NCI-H526 treated with DMSO at 0.1 percent for 48 hours (cell line): ENCODE measurements at regions not wholly inside any gene's neighbourhood (a gene's known extent, or its start where the extent isn't known, plus 50 kb on each side); places are given as distances from the start of the nearest gene placed in this dataset.
"Not testable (repeated sequence)": the region's sequence is repeated elsewhere in the genome, so short reads cannot be mapped to it uniquely, and the experiment has no call there.

ENCODE experiments used
- DNase-seq: peaks from one replicate; lab custom pipeline; 2025; lab: John Stamatoyannopoulos, UW

DNA sequence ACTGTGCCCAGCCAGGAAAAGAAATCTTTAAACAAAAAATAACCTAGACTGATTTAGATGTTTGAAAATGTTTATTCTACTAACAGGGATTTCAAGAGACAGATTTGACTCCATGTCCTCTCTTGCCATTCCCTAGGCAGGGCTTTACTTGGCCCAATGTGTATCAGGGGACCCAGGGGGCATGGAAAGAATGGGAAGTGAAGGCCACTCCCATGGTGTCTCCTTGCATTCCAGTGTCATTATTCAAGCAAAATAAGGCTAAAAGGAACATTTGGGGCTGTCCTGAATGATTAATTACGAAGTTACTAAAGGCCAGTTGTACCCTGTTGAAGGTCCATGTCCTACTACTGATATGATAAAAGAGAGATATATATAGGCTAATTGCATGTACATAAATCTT lies 151.9 kb upstream of the ATF7IP start:
- no peak for DNase-seq

DNA sequence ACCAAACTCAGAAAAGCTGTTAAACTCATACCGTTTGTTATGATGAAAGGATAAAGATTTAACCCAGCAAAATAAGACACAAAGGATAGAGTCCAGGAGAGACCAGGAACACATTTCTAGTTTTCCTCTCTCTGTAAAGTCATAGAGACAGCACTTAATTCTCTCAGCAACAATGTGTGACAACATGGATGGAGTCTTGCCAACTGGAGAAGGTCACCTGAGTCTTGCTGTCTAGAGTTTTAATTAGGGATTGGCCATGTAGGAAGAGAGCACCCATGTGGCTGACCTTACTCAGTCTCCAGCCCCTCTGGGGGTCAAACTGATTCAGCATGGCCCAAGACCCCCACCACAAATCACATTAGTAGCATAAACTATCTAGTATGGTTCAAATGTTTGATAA lies 151.0 kb upstream of the ATF7IP start:
- DNase-seq, result no peak

DNA sequence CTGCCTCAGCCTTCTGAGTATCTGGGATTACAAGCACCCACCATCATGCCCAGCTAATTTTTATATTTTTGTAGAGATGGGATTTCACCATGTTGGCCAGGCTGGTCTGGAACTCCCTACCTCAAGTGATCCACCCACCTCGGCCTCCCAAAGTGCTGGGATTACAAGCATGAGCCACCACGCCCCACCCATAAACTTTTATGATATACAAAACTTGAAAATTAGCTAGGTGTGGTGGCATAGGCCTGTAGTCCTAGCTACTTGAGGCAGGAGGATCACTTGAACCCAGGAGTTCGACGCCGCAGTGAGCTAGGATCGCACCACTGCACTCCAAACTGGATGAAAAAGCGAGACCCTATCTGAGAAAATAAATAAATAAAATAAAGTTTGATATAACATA lies 149.5 kb upstream of the ATF7IP start:
- DNase-seq, result not testable (repeated sequence)

DNA sequence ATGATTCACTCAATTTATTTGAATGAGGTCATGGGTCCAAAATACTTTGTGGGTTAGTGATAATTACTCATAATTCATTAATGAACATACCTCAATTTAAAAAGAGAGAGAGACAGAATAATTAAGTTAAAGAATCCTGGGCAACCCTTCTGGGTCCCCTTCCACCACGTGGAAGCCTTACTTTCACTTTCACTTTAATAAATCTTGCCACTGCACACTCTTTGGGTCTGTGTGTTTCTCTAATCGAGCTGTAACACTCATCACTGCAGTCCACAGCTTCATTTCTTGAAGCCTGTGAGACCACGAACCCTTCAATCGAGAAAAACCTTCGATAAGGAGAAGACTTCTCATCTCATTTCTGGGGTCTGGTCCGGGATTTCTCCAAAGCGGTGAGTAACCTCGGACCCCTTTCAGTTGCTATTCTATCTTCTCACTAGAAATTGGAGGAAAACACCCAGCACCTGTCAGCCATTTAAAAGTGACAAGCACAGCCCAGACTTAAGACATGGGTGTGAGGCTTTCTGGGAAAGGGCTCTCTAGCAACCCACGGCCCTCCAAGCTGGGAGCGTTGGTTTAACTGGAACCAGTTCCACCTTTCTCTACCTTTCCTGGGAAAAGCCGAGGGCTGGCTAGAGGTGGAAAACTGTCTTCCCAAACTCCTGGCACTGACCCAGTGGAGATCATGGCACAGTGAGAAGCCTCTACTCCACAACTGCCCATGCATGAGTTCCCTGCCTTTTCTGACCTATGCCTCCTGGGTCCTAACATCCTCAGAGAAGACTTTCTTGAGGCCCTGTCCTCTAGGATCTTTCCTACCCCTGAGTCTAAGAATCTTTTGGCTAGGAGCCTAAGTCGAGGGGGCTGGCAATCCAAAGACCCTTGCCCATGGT lies 148.8 kb upstream of the ATF7IP start:
- no peak for DNase-seq

DNA sequence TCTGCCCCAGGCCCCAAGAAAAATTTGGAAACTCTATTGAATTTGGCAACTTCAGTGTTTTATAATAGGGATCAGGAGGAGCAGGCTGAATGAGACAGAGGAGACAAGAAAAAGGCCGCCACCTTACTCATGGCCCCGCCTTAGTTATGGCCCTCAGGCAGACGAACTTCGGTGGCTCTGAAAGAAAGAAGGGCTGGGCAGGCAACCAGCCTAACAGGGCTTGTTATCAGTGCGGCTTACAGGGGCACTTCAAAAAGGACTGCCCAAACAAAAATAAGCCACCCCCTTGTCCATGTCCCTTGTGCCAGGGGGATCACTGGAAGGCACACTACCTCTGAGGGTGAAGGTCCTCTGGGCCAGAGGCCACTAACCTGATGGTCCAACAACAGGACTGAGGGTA lies 146.3 kb upstream of the ATF7IP start:
- no peak for DNase-seq

DNA sequence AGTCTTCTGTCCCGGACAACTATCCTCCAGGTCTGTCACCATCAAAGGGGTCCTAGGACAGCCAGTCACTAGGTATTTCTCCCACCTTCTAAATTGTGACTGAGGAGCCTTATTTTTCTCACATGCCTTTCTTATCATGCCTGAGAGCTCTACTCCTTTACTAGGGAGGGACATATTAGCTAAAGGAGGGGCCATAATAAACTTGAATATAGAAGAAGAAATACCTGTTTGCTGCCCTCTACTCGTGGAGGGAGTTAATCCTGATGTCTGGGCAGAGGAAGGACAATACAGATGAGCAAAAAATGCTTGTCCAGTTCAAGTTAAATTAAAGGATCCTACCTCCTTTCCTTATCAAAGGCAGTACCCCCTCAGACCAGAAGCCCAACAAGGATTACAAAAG lies 145.8 kb upstream of the ATF7IP start:
- not testable (repeated sequence) for DNase-seq

DNA sequence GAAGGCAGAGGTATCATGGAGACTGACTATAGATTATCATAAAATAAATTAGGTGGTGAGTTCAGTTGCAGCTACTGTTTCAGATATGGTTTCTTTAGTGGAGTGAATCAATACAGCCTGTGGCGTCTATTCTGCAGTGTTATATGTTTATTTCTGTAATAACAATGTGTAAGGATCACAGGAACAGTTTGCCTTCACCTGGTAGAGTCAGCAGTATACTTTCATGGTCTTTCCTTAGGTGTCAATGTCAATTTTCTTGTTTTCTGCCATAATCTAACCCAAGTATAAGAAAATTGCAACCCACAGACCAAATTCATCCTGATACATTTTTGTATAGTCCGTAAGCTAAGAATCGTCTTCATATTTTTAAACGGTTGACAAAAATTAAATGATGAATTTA lies 140.4 kb upstream of the ATF7IP start:
- DNase-seq, result no peak

DNA sequence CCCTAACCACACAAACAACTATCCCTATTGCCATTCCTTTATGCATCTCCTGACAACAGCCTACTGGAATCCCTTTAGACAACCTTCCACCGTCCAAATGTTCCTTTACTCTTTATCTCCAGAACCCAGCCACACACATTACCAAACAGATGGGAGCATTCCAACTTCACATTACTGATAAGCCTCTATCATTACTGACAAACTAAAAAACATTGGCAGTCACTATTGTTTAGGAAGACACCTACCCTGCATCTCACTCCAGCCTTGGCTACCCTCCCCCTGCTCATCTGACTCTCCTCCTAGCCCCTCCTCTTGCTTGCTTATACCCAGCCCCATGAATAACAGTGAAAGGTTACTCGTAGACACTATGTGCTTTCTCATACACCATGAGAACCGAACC lies 130.3 kb upstream of the ATF7IP start:
- DNase-seq, result not testable (repeated sequence)

DNA sequence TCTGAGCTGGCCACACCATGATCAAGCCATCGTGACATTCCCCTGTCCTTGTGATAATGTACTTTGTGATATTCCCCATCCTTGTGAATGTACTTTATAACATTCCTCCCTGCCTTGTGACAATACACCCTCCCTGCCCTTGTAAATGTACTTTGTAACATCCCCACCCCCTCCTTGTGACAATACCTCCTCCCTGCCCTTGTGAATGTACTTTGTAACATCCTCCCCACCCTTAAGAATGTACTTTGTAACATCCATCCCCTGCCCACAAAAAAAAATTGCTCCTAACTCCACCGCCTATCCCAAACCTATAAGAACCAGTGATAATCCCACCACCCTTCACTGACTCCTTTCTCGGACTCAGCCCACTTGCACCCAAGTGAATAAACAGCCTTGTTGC lies 128.8 kb upstream of the ATF7IP start:
- DNase-seq, result not testable (repeated sequence)

DNA sequence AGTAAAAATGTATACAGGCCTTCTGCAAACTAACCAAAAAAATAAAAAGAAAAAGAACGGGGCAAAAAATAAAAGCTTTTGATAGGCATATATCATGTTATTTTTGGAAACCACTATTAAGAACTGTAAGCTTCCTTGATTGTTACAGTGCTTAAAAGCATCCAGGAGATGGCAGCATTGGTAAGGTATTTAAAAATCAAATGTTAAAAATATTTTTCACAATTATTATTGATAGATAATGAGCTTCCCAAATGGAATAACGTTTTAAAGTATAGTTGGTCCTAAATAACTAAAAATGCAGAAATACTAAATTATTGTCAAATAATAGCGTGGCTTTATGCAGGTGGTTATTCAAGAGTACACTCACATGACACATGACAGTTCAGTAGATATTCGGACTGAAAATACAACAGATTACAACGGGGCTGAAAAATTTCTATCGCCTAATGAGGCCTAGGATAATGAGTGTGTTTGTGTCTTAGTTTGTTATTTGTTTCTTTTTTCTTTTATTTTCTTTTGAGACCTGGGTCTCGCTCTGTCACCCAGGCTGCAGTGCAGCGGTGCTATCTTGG lies 127.2 kb upstream of the ATF7IP start:
- DNase-seq, result peak; percentile 28

DNA sequence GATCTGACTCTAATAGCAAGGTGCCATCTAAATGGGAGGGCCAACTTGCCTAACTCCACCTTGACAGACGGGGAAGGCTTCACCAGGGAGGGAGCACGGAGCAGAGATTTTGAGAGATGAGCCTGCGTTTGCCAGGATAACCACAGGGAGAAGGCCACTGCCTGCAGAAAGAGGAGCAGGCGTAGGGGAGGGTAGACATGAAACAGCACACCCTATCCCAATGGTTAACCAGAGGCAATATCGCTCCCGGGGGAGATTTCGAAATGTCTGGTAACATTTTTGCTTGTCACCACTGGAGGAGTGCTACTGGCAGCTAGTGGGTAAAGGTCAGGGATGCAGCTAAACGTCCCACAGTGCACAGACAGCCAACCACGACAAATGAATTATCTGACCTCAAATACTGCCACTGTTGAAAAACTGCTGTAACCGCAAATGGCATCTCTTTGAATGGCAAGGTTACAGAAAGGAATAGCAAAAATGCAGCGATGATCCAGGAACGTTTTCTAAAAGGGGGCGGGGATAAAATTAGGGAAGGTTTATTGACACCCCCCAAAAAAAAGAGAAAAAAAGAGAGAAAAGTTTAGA lies 126.0 kb upstream of the ATF7IP start:
- DNase-seq, result peak; percentile 64

DNA sequence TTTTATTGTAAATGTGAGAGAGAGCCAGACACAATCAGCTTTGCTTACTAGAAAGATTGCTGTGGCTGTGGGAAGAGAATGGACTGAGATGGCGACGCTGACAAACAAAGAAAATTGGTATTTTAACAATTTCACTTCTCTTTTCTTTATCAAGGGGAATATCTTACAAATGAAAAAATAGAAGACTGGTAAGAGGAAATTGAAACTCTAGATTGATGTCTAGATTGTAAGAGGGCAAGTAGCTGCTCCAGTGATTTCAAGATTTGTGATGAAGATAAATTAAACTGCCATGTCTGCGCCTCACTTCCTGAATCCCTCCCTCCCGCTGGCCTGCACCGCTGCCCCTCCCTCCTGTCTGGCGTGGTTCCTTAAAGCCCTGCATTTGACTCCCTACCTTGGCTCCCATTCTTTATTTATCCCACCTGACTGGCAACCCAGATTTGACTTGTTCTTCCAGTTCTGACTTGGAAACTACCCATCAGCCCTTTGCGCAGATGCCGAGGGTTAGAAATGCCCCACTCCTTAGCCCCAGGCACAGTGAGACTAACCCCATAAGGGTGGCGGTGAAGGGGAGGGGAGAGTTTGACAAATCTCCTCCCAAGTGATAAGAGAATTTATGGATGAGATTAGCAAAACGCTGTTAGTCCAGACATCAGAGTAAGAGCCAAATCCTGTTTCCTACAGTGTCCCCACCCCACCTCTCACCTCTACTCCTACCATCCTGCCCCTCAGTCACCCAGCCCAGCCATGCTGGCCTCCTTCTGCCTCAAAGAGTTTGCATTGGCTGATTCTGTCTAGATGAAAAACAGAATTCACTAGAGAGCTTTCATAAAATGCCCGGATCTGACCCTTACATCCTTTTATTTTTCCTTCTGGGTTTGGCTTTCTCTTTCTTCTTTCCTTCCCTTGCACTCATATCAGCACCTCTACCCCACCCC lies 125.3 kb upstream of the ATF7IP start:
- DNase-seq, result peak; percentile 33

DNA sequence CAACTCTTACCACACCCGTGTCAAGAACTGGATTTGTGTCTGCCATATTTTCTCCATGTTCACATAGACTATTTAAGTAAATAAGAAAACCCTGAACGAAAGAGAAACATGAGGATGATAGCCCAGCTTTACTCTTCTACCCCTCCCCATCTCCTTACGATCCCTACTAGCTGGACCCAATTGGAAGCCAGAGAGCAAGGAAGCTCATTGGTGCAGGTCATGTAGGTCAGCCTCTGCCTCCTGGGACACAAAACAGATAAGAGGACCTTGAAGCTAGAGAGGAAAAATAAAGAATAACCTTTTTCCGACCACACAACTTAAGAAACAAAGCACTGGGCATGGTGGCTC lies 124.6 kb upstream of the ATF7IP start:
- no peak for DNase-seq

DNA sequence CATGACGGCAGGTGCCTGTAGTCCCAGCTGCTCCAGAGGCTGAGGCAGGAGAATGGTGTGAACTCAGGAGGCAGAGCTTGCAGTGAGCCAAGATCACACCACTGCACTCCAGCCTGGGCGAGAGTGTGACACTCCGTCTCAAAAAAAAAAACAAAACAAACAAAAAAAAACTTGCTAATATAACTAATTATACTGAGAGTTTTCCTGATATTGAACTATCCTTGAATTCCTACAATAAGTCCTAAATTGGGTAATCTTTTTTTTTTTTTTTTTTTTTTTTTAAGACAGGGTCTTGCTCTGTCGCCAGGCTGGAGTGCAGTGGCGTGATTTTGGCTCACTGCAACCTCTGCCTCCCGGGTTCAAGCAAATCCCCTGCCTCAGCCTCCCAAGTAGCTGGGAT lies 122.7 kb upstream of the ATF7IP start:
- not testable (repeated sequence) for DNase-seq

DNA sequence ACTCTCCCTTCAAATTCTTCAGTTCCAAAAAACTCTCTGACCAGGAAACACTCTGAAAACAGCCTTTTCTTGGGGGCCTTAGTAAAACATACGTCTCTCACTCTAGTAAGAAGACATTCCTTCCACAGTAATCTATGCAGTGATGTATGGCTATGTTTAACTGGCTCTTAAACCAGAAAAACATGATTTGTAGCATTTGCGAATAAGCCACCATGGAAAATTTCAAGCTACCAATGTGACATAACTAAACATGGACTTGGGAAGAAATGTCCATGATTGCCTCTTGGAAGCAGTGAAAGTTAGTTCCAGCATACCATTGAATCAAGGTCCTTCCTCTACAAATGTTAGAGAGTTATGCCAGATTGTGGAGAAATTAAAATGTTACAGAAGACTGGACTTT lies 121.5 kb upstream of the ATF7IP start:
- no peak for DNase-seq

DNA sequence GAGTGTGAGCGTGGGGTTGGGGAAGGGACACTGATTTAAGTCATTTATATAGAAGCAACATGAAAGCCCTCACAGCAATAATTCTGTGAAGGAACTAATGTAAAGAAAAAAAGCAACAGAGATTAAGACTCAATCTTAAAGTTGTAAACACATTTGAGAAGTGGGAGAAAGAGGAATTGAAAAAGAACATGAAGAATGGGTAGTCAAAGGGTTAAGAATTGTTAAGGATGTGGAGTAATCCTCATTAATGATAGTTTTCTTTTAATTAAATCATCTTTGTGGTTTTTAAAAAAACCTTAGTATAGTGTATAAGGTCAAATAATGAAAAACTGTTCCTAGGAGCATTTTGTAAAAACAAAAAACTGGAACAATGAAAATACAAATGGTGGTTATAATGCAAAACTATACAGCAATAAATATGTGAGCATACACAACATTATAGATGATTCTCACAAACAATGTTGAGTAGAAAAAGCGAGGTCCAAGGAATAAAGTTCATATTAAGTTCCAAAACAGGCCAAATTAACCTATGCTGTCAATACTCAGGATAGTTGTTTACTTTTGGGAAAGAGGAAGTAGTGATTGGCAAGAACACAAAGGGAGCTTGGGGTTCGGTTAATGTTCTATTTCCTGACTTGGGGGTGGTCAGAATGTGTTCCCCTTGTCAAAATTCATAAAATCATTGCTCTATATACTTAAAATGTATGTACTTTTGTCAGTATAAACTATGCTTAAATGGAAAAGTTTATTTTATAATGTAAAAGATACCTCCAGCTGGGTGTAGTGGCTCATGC lies 120.4 kb upstream of the ATF7IP start:
- DNase-seq, result no peak

DNA sequence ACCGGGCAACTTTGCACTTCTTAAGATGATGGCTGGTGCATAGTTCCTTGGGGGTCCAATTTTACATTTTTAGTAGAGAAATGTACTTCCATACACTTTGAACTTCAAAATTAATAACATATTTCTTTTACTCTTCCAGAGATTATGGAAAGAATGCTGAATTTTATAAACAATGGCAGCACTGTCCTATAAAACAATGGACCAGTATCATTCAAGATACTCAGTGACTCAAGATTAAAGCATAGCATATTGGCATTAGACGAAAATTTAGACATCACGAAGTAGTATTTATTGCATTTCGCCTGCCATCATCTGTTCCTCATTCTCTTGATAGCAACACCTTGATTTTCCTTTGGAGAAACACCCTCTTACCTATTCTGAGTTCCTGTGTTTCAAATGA lies 118.3 kb upstream of the ATF7IP start:
- DNase-seq, result no peak

DNA sequence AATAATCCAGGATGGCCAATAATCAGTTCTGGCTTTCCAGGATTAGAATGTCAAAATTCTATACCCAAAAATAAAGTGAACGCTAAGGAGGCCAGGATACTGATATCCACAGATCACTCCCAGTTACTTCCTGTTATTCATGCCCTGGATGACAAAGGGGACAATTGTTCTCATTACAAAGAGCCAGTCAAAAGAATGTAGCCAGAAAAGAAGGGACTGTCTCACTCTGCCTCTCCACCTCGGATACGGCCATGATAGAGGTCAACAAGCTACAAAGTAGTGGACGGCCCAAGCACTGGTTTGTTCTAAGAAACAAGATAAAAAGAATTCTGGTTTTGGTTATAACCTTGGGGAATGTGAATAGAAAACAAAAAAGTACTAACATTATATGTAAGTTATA lies 116.1 kb upstream of the ATF7IP start:
- no peak for DNase-seq

DNA sequence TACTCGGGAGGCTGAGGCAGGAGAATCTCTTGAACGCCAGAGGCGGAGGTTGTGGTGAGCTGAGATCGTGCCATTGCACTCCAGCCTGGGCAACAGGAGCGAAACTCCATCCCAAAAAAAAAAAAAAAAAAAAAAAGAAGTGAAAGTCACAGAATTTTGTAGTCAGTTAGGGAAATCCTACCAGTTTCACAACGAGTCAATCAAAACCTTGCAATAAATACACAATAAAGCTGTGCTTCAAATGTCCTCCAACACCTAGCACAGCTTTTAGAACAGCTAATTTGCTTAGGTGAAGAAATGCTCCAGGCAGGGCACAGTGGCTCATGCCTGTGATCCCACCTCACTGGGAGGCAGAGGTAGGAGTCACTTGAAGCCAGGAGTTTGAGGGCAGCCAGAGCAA lies 112.8 kb upstream of the ATF7IP start:
- no peak for DNase-seq

DNA sequence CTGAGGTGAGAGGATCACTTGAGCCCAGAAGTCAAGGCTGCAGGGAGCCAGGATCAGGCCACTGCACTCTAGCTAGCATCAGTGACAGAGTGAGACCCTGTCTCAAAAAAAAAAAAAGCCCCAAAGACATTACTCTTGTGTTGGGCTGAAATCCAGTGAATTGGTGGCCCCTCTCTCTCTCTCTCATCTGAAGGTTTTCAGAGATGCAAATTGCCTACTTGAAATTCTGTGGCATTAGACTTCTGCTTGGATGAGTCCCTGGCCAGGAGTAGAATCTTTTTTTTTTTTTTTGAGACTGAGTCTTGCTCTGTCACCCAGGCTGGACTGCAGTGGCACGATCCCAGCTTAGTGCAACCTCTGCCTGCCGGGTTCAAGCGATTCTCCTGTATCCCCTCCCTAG lies 112.0 kb upstream of the ATF7IP start:
- DNase-seq, result no peak

DNA sequence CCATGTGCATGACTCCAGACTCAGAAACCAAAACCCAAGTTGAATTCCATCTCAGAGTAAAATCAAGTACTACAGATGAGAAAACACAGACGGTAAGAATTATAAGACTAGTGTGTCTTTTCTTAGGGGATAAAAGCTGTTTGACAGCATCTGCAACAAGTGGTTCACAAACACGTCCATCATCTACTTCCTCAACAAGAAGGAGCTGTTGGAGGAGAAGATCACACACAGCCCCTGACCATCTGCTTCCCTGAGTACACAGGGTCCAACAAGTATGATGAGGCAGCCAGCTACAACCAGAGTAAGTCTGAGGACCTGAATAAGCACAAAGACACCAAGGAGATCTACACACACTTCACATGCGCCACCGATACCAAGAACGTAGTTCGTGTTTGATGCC lies 110.7 kb upstream of the ATF7IP start:
- DNase-seq, result no peak

DNA sequence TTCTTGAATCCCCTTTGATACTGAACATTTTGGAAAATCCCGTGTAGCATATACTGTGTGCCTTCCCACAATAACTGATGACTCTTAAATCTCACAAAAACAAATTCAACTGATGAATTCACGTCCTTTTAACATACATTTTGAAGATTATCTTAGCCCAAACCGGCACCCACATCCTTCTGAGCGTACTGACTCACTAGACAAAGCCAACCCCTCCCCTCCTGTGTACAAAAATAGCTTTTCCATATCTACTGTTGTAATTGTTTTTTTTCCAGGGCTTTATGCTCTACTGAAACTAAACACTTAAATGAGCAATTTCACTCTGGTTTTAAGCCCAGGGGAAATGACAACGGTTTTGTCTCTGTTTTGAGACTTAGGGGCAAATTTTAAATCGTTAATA lies 109.4 kb upstream of the ATF7IP start:
- DNase-seq, result no peak
